Memory B cell (primary cell): ENCODE measurements at regions not wholly inside any gene's neighbourhood (a gene's known extent, or its start where the extent isn't known, plus 50 kb on each side); places are given as distances from the start of the nearest gene placed in this dataset.
"Not testable (repeated sequence)": the region's sequence is repeated elsewhere in the genome, so short reads cannot be mapped to it uniquely, and the experiment has no call there.

Source experiments
- ATAC-seq: fragments of 150-1000 bp; cut with Tn5 transposase; 2 replicates; pipeline ENCODE4 v1.10.0; 2021; ENCODE audit warnings: low read depth, mild to moderate bottlenecking, moderate library complexity
- DNase-seq, 2 donors: peaks; one replicate each; pipeline ENCODE4 v3.0.0; 2022; ENCODE audit warnings: low spot score in 2 of 2
- H3K27ac Mint-ChIP-seq: one replicate; pipeline ENCODE4 v1.8.0; 2022; ENCODE audit warnings: mild to moderate bottlenecking, moderate library complexity, mixed read lengths
- H3K27me3 Mint-ChIP-seq: one replicate; pipeline ENCODE4 v1.8.0; 2022; ENCODE audit warnings: mixed read lengths
- H3K36me3 Mint-ChIP-seq: one replicate; pipeline ENCODE4 v1.8.0; 2022; ENCODE audit warnings: mild to moderate bottlenecking, mixed read lengths
- H3K4me1 Mint-ChIP-seq: one replicate; pipeline ENCODE4 v1.8.0; 2022; ENCODE audit warnings: mixed read lengths
- H3K4me3 Mint-ChIP-seq: one replicate; pipeline ENCODE4 v1.8.0; 2022; ENCODE audit warnings: mild to moderate bottlenecking, moderate library complexity, mixed read lengths
- H3K9me3 Mint-ChIP-seq: one replicate; pipeline ENCODE4 v1.8.0; 2022; ENCODE audit warnings: mixed read lengths

DNA sequence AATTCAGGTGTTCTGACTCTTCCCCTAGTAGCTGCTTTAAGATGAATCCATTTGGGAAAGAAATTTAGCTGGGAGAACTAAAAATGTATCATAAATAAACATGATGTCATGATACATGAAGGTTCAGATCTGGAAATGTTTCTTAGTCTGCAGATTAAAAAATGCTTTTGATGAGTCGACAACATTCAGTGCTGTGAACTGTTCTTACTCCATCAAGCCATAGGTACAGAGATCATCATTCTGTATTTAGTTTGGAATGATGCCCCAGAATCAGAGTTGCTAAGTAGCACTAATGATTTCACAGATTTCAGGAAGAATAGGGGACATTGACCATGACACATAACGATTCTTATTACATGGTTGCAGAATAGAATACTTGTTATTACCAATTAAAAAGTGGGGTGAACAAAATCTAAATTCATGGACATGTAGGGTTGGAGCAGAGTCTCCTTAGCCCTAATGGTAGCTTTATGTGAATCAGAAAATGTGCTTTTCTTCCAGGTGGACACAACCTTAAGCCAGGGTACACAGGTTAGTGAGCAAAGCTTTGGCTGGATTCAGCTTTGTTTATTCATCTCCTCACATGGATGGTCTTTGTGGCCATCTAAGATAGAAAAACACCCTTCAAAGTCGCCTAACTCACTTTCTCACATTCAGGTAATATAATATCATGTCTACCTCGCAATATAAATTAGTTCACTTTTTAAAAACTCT is 205.4 kb upstream of the SEL1L start:
- no peaks in the 10 kb centered on the region for H3K4me1 Mint-ChIP-seq
- no peak for ATAC-seq
- peaks cover 1% of the 10 kb centered on the region for H3K9me3 Mint-ChIP-seq
- no peak overlapping the region for H3K27ac Mint-ChIP-seq
- no peak overlapping the region for H3K4me3 Mint-ChIP-seq
- no peaks in the 10 kb centered on the region for H3K27me3 Mint-ChIP-seq
- DNase-seq, result no peak
- no peaks in the 10 kb centered on the region for H3K36me3 Mint-ChIP-seq

DNA sequence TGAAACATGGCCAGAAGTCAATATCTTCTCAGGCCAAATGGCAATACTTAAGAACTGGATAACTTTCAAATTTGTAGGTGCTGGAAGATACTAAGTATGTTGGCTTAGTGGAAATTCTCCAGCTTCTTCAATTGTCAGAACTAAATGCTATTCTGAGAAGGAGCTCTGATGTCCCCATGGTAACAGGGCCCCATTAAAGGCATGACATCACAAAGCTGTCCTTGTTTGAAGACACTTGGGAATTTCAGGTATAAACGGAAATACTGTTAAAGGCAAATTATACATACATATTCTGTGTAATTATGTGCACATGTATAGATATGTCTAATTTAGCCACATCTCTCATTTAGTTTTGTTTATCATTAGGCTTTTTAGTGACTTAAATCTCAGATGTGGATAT is 210.0 kb upstream of the SEL1L start:
- no peak for DNase-seq

DNA sequence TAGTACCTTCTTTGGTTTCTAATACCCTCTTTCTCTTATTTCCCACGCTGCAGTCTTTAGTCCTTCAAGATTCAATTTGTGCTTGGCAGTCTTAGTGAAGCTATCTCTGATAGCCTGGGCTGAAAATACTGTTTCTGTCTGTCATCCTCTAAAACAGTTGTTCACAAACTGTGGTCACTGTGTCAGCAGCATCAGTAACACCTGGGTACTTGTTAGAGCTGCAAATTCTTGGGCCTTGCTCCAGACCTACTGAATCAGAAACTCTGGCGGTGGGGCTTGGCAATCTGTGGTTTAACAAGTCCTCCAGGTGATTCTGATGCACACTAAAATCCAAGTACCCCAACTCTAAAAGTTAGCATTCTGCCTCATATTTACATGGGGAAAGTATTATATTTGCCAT is 217.5 kb upstream of the SEL1L start:
- DNase-seq, result no peak
- H3K27ac Mint-ChIP-seq, result no peak overlapping the region

More for the DNA sequence above, 210.0 kb upstream of the SEL1L start:
- Mint-ChIP-seq H3K36me3 (no peaks in the 10 kb centered on the region), H3K9me3 (peaks cover 1% of the 10 kb centered on the region), H3K4me1 (no peaks in the 10 kb centered on the region), H3K27me3 (no peaks in the 10 kb centered on the region), H3K27ac (no peak overlapping the region), H3K4me3 (no peak overlapping the region)
- ATAC-seq, result no peak

DNA sequence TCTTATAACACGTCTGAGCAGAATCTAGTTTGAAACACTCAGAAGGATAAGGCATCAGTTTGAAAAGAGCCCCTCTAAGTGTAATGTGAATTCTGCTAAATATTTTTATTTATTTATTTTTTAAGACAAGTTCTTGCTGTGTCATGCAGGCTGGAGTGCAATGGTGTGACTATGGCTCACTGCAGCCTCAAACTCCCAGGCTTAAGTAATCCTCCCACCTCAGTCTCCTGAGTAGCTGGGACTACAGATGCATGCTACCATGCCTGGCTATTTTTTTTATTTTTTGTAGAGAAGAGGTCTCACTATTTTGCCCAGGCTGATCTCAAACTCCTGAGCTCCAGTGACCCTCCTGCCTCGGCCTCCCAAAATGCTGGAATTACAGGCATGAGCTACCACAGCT is 225.9 kb upstream of the SEL1L start:
- ATAC-seq (no peak), DNase-seq (no peak)
- H3K4me1 Mint-ChIP-seq, result no peaks in the 10 kb centered on the region
- H3K27me3 Mint-ChIP-seq, result no peaks in the 10 kb centered on the region
- no peaks in the 10 kb centered on the region for H3K36me3 Mint-ChIP-seq
- H3K4me3 Mint-ChIP-seq, result no peak overlapping the region
- no peak overlapping the region for H3K27ac Mint-ChIP-seq
- peaks cover 5% of the 10 kb centered on the region for H3K9me3 Mint-ChIP-seq

More for the DNA sequence above, 217.5 kb upstream of the SEL1L start:
- H3K36me3 Mint-ChIP-seq, result no peaks in the 10 kb centered on the region
- peaks cover 1% of the 10 kb centered on the region for H3K9me3 Mint-ChIP-seq
- H3K4me1 Mint-ChIP-seq, result no peaks in the 10 kb centered on the region
- ATAC-seq, result no peak
- H3K27me3 Mint-ChIP-seq, result no peaks in the 10 kb centered on the region
- H3K4me3 Mint-ChIP-seq, result no peak overlapping the region

DNA sequence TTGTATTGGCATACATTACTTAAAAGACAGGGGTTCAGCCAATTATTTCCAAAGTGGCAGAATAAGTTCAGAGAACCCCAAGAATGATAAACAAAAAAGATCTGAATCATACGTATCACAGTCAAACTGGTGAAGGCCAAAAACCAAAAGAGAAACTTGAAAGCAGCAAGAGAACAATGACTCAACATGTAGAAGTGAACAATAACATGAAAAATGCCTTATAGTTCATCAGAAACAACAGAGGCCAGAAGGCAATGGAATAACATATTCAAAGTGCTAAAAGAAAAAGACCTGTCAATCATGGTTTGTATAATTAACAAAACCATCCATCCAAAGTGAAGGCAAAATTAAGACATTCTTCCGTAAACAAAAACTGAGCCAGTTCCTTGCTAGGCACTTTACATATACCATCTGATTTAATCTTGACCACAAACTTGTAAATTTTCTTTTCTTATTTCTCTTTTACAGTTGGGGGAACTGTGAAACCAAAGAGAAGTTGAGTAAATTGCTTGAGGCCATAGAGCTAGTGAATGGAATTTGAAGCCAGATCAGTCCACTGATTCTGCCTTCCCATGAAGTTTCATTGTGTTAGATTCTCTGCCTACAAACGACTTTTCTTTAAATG is 232.1 kb upstream of the SEL1L start:
- H3K4me1 Mint-ChIP-seq, result no peaks in the 10 kb centered on the region
- DNase-seq, result no peak
- no peak for ATAC-seq
- no peaks in the 10 kb centered on the region for H3K36me3 Mint-ChIP-seq
- H3K4me3 Mint-ChIP-seq, result no peak overlapping the region
- H3K9me3 Mint-ChIP-seq, result peaks cover 2% of the 10 kb centered on the region
- H3K27me3 Mint-ChIP-seq, result no peaks in the 10 kb centered on the region
- H3K27ac Mint-ChIP-seq, result no peak overlapping the region

DNA sequence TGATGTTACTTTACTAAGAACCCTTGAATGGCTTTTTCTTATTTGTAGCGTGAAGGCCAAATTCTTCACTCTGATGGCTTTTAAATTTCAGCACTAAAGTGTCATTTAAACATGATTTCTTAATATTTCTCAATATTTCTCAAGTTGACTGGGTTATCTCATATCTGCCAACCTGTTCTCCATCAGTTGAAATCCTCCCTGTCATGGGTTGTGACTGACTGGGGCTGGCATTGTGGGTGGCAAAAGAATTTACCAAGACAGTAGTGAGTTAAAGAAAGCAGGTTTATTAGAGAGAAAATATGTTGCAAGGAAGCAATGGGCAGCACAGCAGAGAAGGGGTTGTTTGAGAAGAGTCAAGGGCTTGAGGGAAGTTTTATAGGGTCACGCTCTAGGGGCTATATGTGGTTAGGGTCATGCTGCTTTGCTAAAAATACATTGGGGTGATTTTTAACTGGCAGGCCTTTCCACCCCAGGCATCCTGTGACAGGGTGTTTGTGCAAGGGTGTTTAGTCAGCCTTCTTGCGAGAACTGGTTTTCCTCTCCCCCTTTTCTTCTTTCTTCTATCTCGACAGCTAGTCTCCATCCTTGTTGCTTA is 232.8 kb upstream of the SEL1L start:
- Mint-ChIP-seq H3K36me3 (no peaks in the 10 kb centered on the region), H3K27ac (no peak overlapping the region), H3K4me3 (no peak overlapping the region), H3K27me3 (no peaks in the 10 kb centered on the region), H3K4me1 (no peaks in the 10 kb centered on the region), H3K9me3 (peaks cover 2% of the 10 kb centered on the region)
- no peak for DNase-seq
- ATAC-seq, result no peak

DNA sequence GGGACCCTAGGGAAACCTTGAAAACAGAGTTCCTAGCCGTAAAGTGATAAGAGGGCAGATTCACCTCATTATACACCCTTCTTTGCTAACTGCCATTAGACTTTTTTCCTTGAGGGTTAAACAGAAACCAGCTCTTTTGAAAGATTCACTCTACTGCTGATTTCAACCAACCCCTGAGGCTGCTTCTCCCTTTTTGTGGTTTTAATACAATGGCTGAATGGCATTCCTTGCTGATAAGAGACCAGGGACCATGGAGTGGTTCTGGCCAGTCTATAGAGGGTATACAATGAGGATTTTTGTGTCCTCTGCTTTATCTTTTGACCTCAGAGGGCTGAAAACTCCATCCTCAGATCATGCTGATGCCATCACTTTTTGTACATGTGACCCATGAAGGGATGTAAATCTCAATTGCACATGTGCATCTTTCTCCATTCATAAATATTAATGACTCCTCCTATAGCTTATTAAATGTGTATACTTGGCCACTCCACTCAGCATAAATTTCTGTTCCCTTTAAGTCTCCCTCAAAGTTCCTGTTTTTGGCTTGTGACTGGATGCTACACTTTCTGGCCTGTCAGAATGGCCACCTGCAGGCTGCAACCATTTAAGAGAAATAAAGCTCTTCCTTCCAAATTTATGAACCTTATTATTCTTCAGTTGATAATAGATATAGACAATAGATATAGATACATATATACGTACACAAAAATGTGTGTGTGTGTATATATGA is 233.8 kb upstream of the SEL1L start:
- peaks cover 4% of the 10 kb centered on the region for H3K9me3 Mint-ChIP-seq
- no peak overlapping the region for H3K4me3 Mint-ChIP-seq
- no peak overlapping the region for H3K27ac Mint-ChIP-seq
- DNase-seq, result no peak
- no peaks in the 10 kb centered on the region for H3K4me1 Mint-ChIP-seq
- no peaks in the 10 kb centered on the region for H3K27me3 Mint-ChIP-seq
- H3K36me3 Mint-ChIP-seq, result no peaks in the 10 kb centered on the region
- no peak for ATAC-seq

DNA sequence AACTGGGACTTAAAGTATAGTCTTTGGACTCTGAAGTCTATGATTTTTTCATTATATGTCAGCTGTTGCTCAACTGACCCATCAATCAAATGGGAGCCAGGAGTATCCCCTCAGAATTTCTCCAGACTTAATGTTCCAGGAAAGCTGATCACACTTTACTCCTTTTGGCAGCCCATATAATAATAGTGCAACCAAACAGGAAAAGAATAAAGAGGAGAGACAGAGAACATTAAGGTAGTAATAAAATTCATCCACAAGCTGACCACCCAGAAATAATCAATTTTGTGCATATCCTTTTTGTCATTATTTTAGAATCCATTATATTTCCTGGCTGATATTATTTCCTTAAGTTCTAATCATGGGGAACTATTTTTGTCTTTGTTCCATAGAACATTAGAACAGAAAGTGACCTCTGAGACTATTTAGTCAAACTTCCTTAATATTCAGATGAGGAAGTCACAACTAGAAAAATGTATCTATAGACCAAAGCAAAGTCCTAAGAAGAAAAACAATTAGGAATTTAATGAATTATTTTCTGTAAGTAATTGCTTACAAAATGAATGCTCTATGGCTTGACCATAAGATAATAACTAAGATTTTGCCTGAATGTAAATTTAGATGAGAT is 238.1 kb upstream of the SEL1L start:
- no peaks in the 10 kb centered on the region for H3K4me1 Mint-ChIP-seq
- no peak overlapping the region for H3K4me3 Mint-ChIP-seq
- no peak overlapping the region for H3K27ac Mint-ChIP-seq
- ATAC-seq, result no peak
- peaks cover 6% of the 10 kb centered on the region for H3K9me3 Mint-ChIP-seq
- no peaks in the 10 kb centered on the region for H3K36me3 Mint-ChIP-seq
- H3K27me3 Mint-ChIP-seq, result no peaks in the 10 kb centered on the region
- no peak for DNase-seq

DNA sequence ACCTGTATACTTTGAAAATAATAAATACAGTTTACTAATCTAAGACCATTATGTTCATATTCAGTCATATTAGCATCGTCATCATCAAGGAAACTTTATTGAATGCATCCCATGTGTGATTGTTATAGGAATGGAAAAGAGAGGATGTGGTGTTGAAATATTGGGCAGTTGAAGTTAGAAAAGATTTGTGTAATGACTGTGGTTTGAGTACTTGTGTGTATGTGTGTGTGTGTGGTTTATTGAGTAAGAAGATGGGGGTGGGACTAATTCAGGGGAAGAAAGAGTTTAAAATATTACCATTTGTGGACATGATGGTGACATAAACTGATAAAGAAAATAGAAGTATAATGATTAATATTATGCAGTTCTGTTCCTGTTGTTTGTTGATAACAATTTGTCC is 238.7 kb upstream of the SEL1L start:
- Mint-ChIP-seq H3K36me3 (no peaks in the 10 kb centered on the region), H3K27me3 (no peaks in the 10 kb centered on the region), H3K27ac (no peak overlapping the region), H3K9me3 (peaks cover 4% of the 10 kb centered on the region), H3K4me1 (no peaks in the 10 kb centered on the region), H3K4me3 (no peak overlapping the region)
- DNase-seq (no peak), ATAC-seq (no peak)

DNA sequence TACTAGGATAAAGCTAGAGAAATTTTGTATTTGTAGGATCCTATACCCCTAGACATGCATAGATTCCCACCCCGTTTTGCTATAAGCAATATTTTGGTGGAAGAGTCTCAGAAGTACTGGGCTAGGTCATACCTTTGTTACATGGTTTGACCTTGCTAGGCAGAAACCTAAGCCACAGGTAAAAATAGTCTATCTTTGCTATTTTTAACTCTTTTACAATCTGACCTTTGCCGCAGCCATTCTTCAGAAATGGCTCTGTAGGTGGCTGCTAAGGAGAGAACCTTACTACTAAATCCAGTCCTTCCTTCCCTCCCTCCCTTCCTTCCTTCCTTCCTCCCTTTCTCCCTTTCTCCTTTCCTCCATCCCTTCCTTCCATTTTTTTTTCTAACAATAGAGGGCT is 242.9 kb upstream of the SEL1L start:
- Mint-ChIP-seq H3K4me3 (no peak overlapping the region), H3K9me3 (peaks cover 4% of the 10 kb centered on the region), H3K27ac (no peak overlapping the region), H3K36me3 (no peaks in the 10 kb centered on the region), H3K27me3 (no peaks in the 10 kb centered on the region), H3K4me1 (no peaks in the 10 kb centered on the region)
- ATAC-seq (no peak), DNase-seq (no peak)

DNA sequence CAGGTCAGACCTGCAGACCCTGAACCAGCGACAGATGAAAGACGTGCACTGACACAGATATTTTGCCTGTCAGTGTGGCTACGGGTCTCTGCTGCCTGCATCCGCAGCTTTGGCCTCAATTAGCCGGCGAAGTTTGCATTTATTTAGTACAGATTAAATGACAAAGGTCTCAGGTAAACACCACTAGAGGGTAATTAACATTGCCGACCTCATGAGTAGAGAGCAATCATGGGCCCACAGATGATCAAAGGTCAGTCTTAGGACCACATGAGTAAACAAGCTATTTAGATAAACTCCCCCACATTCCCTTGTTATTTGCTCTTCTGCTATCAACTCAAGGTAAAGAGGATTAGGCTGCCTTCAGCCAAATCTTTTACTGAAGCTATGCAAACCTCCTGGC is 248.1 kb upstream of the SEL1L start:
- H3K4me3 Mint-ChIP-seq, H3K4me1 Mint-ChIP-seq, H3K36me3 Mint-ChIP-seq, H3K27me3 Mint-ChIP-seq, DNase-seq, ATAC-seq, H3K27ac Mint-ChIP-seq, H3K9me3 Mint-ChIP-seq: not testable (repeated sequence)

DNA sequence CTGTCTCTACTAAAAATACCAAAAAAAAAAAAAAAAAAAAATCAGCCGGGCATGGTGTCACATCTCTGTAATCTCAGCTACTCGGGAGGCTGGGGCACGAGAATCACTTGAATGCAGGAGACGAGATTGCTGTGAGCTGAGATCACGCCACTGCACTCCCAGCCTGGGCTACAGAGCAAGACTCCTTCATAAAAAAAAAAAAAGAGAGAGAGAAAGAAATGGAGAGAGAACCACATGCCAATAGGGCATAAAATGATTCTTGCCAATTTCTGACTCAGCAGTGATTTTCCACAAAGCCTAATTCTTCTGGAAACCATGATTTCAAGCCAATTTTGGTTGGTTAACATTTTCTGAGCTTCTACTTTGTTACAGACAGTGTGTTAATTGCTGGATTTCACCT is 250.4 kb upstream of the SEL1L start:
- no peak for DNase-seq
- Mint-ChIP-seq H3K27me3 (no peaks in the 10 kb centered on the region), H3K9me3 (peaks cover 6% of the 10 kb centered on the region), H3K27ac (no peak overlapping the region), H3K4me3 (no peak overlapping the region), H3K4me1 (no peaks in the 10 kb centered on the region), H3K36me3 (no peaks in the 10 kb centered on the region)
- ATAC-seq, result no peak

DNA sequence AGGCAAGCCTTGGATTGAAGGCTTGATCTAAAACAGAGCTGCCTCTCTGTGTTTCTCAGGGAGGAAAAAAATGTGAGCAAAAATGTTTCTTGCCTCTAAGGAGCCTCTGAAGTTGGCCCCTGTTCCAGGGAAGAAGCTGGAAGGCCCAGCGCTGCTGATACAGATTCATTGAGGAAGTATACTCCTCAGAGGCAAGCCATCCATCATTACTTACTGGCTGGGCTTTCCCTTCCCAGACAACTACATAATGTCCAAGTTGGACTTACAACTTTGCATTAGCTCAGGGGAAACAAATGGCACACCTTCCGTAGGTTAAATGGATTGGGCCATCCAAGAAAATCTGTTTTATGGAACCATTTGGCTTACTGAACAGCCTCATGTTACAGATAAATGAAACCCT is 263.7 kb upstream of the SEL1L start:
- ATAC-seq, result no peak
- no peak overlapping the region for H3K27ac Mint-ChIP-seq
- peaks cover 6% of the 10 kb centered on the region for H3K9me3 Mint-ChIP-seq
- no peaks in the 10 kb centered on the region for H3K27me3 Mint-ChIP-seq
- H3K4me3 Mint-ChIP-seq, result no peak overlapping the region
- H3K4me1 Mint-ChIP-seq, result no peaks in the 10 kb centered on the region
- DNase-seq, result no peak
- no peaks in the 10 kb centered on the region for H3K36me3 Mint-ChIP-seq

DNA sequence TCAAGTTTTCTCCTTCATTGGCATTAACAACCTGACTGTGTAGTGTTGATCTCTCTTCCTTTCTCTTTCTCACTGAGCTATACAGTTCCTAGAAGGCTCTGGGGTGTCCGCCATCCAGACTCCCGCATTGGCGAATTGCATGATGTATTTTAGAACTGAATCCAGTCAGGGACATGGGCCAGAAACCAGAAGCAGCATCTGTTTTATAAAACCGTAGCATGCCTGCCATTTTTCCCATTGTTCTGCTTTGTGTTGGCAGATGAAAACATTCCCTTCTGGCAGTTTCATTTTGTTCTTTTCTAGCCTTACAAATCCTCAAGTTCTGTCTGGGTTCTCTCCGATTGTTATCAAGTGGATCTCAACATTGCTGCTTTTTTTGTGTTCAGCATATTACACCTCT is 268.3 kb upstream of the SEL1L start:
- no peak for DNase-seq
- Mint-ChIP-seq H3K27me3 (no peaks in the 10 kb centered on the region), H3K27ac (no peak overlapping the region), H3K4me3 (no peak overlapping the region), H3K36me3 (no peaks in the 10 kb centered on the region), H3K9me3 (peaks cover 5% of the 10 kb centered on the region), H3K4me1 (no peaks in the 10 kb centered on the region)
- no peak for ATAC-seq
